GM23338 (cell line): ENCODE measurements at regions not wholly inside any gene's neighbourhood (a gene's known extent, or its start where the extent isn't known, plus 50 kb on each side); places are given as distances from the start of the nearest gene placed in this dataset.
A peak's percentile ranks its signal among the peaks of the same experiment; 100 is the strongest.

Experiments
- ATAC-seq: fragments of 200-7000 bp; cut with Tn5 transposase; 3 replicates; pipeline ENCODE4 v1.9.1; 2020
- DNase-seq: peaks from one replicate; pipeline ENCODE4 v3.0.0-alpha.2; 2015; ENCODE audit warnings: low spot score
- H2AFZ ChIP-seq: fragments of 200-600 bp; sonication (generic); 2 replicates; pipeline ENCODE4 v1.8.0; 2016; ENCODE audit warnings: antibody characterized with exemption, mild to moderate bottlenecking, moderate library complexity
- H3F3A ChIP-seq: fragments of 200-600 bp; sonication (generic); replicated peaks from 2 replicates; pipeline ENCODE4 v1.8.0; 2017; ENCODE audit warnings: antibody characterized with exemption, mixed run types, low read depth
- H3K27ac ChIP-seq: fragments of 200-600 bp; sonication (generic); 2 replicates; pipeline ENCODE4 v1.6.1; 2016; ENCODE audit warnings: low read depth
- H3K27me3 ChIP-seq: fragments of 200-600 bp; sonication (generic); 2 replicates; pipeline ENCODE4 v1.8.0; 2016; ENCODE audit warnings: mild to moderate bottlenecking, mixed run types, moderate library complexity; ENCODE audit not compliant: insufficient read depth
- H3K36me3 ChIP-seq: fragments of 200-600 bp; sonication (generic); 2 replicates; pipeline ENCODE4 v1.8.0; 2016; ENCODE audit warnings: mild to moderate bottlenecking; ENCODE audit not compliant: insufficient read depth
- H3K4me1 ChIP-seq: fragments of 200-600 bp; sonication (generic); 2 replicates; pipeline ENCODE4 v1.8.0; 2016; ENCODE audit warnings: mild to moderate bottlenecking, moderate library complexity; ENCODE audit not compliant: insufficient read depth
- H3K4me2 ChIP-seq: fragments of 200-600 bp; sonication (generic); 2 replicates; pipeline ENCODE4 v1.7.1; 2017; ENCODE audit warnings: mixed run types
- H3K4me3 ChIP-seq: fragments of 200-600 bp; sonication (generic); 2 replicates; pipeline ENCODE4 v1.6.1; 2016; ENCODE audit warnings: mixed run types
- H3K79me2 ChIP-seq: fragments of 200-600 bp; sonication (generic); replicated peaks from 2 replicates; pipeline ENCODE4 v1.8.0; 2017; ENCODE audit warnings: mild to moderate bottlenecking; ENCODE audit not compliant: insufficient read depth
- H3K9me2 ChIP-seq: fragments of 200-600 bp; sonication (generic); 2 replicates; pipeline ENCODE4 v1.8.0; 2017; ENCODE audit not compliant: insufficient read depth
- H4K20me1 ChIP-seq: fragments of 200-600 bp; sonication (generic); replicated peaks from 2 replicates; pipeline ENCODE4 v1.8.0; 2017; ENCODE audit warnings: mild to moderate bottlenecking; ENCODE audit not compliant: insufficient read depth
- H3K27ac Mint-ChIP-seq: 2 replicates; pipeline ENCODE4 v1.8.0; 2020; ENCODE audit warnings: inconsistent platforms, mild to moderate bottlenecking, moderate library complexity, mixed read lengths
- H3K27me3 Mint-ChIP-seq: 3 replicates; pipeline ENCODE4 v1.8.0; 2022; ENCODE audit warnings: low read depth, mild to moderate bottlenecking, moderate library complexity, mixed read lengths, inconsistent platforms; ENCODE audit not compliant: insufficient read depth, poor library complexity
- H3K36me3 Mint-ChIP-seq: 3 replicates; pipeline ENCODE4 v1.8.0; 2021; ENCODE audit warnings: low read depth, mild to moderate bottlenecking, inconsistent platforms, moderate library complexity, mixed read lengths
- H3K4me1 Mint-ChIP-seq: 3 replicates; pipeline ENCODE4 v1.8.0; 2020; ENCODE audit warnings: mild to moderate bottlenecking, inconsistent platforms, mixed read lengths
- H3K4me3 Mint-ChIP-seq: 3 replicates; pipeline ENCODE4 v1.8.0; 2021; ENCODE audit warnings: moderate library complexity, mild to moderate bottlenecking, inconsistent platforms, mixed read lengths
- H3K9me3 Mint-ChIP-seq: 3 replicates; pipeline ENCODE4 v1.8.0; 2020; ENCODE audit warnings: moderate library complexity, mild to moderate bottlenecking, inconsistent platforms, mixed read lengths
- CREB1 ChIP-seq: fragments of 250-450 bp; sonication (Bioruptor Pico); IDR thresholded peaks from 2 replicates; pipeline ENCODE4 v1.5.0; 2020; ENCODE audit warnings: low read depth, mild to moderate bottlenecking, moderate library complexity
- ETS1 ChIP-seq: IDR thresholded peaks from 2 replicates; pipeline ENCODE4 v1.6.1; 2016; ENCODE audit warnings: antibody characterized with exemption
- EZH2 ChIP-seq: fragments of 200-600 bp; sonication (generic); IDR thresholded peaks from one replicate; pipeline ENCODE4 v1.8.0; 2017; ENCODE audit warnings: antibody characterized with exemption, mild to moderate bottlenecking, low read depth; ENCODE audit not compliant: unreplicated experiment
- EZH2phosphoT487 ChIP-seq: fragments of 200-600 bp; sonication (generic); IDR thresholded peaks from one replicate; pipeline ENCODE4 v1.8.1; 2018; ENCODE audit warnings: antibody characterized with exemption; ENCODE audit not compliant: unreplicated experiment
- JUNB ChIP-seq: IDR thresholded peaks from one replicate; pipeline ENCODE4 v1.6.1; 2016; ENCODE audit warnings: antibody characterized with exemption; ENCODE audit not compliant: unreplicated experiment
- NANOG ChIP-seq: IDR thresholded peaks from 2 replicates; pipeline ENCODE4 v1.6.1; 2016; ENCODE audit warnings: antibody characterized with exemption, borderline replicate concordance
- POLR2AphosphoS5 ChIP-seq: IDR thresholded peaks from 2 replicates; pipeline ENCODE4 v1.6.1; 2016; ENCODE audit warnings: antibody characterized with exemption, low read depth
- REST ChIP-seq: IDR thresholded peaks from one replicate; pipeline ENCODE4 v1.6.1; 2018; ENCODE audit warnings: antibody characterized with exemption; ENCODE audit not compliant: unreplicated experiment
- STAT1 ChIP-seq: IDR thresholded peaks from one replicate; pipeline ENCODE4 v1.6.1; 2016; ENCODE audit warnings: antibody characterized with exemption; ENCODE audit not compliant: unreplicated experiment
- ZNF114 ChIP-seq: fragments of 250-450 bp; sonication (Bioruptor Pico); IDR thresholded peaks from 2 replicates; pipeline ENCODE4 v1.5.0; 2020; ENCODE audit warnings: mild to moderate bottlenecking, moderate library complexity
- ZNF331 ChIP-seq: fragments of 250-450 bp; sonication (Bioruptor Pico); IDR thresholded peaks from 2 replicates; pipeline ENCODE4 v1.5.0; 2020; ENCODE audit warnings: low read depth, mild to moderate bottlenecking, moderate library complexity
- TF ChIP-seq, protein P1 (sequence below), 2 experiments: fragments of 200-600 bp in 1 of 2; sonication (generic) in 1 of 2; conservative IDR thresholded peaks; 2 replicates each; pipeline versions ENCODE4 v1.5.1 to v1.6.1; 2016 to 2017; ENCODE audit warnings: antibody characterized with exemption in 2 of 2, low read depth in 2 of 2, mild to moderate bottlenecking in 2 of 2, moderate library complexity in 1 of 2
- TF ChIP-seq, protein P2 (sequence below): fragments of 250-450 bp; sonication (Bioruptor Pico); IDR thresholded peaks from 2 replicates; pipeline ENCODE4 v1.5.0; 2020; ENCODE audit warnings: mild to moderate bottlenecking, moderate library complexity

GRCh38 chr3:23713641-23714040 lies 92.1 kb upstream of the UBE2E1 start:
- no peaks in the 10 kb centered on the region for H3K9me2 ChIP-seq
- H3K79me2 ChIP-seq: no peaks in the 10 kb centered on the region
- H3K36me3 ChIP-seq: no peaks in the 10 kb centered on the region
- H2AFZ ChIP-seq: peak overlapping the region; percentile 24; the same call in 1 of the 2 replicates
- no peaks in the 10 kb centered on the region for H3K27me3 ChIP-seq
- peaks cover 8% of the 10 kb centered on the region; the same call in 1 of the 3 replicates for H3K36me3 Mint-ChIP-seq
- H3K4me3 ChIP-seq: no peak overlapping the region
- ATAC-seq (no peak), DNase-seq (no peak)
- peaks cover 40% of the 10 kb centered on the region for H3K4me1 Mint-ChIP-seq
- H3K4me3 Mint-ChIP-seq: no peak overlapping the region
- H3K27ac Mint-ChIP-seq: no peak overlapping the region
- peaks cover 3% of the 10 kb centered on the region for H3K27me3 Mint-ChIP-seq
- peaks cover 25% of the 10 kb centered on the region for H3K4me1 ChIP-seq
- H3F3A ChIP-seq: no peaks in the 10 kb centered on the region
- no peak overlapping the region for H3K27ac ChIP-seq
- peaks cover 13% of the 10 kb centered on the region; the same call in 2 of the 3 replicates for H3K9me3 Mint-ChIP-seq
- no peak overlapping the region for H3K4me2 ChIP-seq
- no peak for TF ChIP-seq EZH2
- no peak for TF ChIP-seq ZNF331
- TF ChIP-seq NANOG: no peak
- TF ChIP-seq STAT1: no peak
- no peak for TF ChIP-seq ETS1
- no peak for TF ChIP-seq CREB1
- no peak for TF ChIP-seq ZNF114 (CRISPR knock-in tag)
- TF ChIP-seq, protein P1, sequence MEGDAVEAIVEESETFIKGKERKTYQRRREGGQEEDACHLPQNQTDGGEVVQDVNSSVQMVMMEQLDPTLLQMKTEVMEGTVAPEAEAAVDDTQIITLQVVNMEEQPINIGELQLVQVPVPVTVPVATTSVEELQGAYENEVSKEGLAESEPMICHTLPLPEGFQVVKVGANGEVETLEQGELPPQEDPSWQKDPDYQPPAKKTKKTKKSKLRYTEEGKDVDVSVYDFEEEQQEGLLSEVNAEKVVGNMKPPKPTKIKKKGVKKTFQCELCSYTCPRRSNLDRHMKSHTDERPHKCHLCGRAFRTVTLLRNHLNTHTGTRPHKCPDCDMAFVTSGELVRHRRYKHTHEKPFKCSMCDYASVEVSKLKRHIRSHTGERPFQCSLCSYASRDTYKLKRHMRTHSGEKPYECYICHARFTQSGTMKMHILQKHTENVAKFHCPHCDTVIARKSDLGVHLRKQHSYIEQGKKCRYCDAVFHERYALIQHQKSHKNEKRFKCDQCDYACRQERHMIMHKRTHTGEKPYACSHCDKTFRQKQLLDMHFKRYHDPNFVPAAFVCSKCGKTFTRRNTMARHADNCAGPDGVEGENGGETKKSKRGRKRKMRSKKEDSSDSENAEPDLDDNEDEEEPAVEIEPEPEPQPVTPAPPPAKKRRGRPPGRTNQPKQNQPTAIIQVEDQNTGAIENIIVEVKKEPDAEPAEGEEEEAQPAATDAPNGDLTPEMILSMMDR (conservative IDR thresholded peaks at IDR 0.05; ENCODE audit: low read depth in 2 of 2): no peak
- no peak for TF ChIP-seq REST
- TF ChIP-seq, protein P2, sequence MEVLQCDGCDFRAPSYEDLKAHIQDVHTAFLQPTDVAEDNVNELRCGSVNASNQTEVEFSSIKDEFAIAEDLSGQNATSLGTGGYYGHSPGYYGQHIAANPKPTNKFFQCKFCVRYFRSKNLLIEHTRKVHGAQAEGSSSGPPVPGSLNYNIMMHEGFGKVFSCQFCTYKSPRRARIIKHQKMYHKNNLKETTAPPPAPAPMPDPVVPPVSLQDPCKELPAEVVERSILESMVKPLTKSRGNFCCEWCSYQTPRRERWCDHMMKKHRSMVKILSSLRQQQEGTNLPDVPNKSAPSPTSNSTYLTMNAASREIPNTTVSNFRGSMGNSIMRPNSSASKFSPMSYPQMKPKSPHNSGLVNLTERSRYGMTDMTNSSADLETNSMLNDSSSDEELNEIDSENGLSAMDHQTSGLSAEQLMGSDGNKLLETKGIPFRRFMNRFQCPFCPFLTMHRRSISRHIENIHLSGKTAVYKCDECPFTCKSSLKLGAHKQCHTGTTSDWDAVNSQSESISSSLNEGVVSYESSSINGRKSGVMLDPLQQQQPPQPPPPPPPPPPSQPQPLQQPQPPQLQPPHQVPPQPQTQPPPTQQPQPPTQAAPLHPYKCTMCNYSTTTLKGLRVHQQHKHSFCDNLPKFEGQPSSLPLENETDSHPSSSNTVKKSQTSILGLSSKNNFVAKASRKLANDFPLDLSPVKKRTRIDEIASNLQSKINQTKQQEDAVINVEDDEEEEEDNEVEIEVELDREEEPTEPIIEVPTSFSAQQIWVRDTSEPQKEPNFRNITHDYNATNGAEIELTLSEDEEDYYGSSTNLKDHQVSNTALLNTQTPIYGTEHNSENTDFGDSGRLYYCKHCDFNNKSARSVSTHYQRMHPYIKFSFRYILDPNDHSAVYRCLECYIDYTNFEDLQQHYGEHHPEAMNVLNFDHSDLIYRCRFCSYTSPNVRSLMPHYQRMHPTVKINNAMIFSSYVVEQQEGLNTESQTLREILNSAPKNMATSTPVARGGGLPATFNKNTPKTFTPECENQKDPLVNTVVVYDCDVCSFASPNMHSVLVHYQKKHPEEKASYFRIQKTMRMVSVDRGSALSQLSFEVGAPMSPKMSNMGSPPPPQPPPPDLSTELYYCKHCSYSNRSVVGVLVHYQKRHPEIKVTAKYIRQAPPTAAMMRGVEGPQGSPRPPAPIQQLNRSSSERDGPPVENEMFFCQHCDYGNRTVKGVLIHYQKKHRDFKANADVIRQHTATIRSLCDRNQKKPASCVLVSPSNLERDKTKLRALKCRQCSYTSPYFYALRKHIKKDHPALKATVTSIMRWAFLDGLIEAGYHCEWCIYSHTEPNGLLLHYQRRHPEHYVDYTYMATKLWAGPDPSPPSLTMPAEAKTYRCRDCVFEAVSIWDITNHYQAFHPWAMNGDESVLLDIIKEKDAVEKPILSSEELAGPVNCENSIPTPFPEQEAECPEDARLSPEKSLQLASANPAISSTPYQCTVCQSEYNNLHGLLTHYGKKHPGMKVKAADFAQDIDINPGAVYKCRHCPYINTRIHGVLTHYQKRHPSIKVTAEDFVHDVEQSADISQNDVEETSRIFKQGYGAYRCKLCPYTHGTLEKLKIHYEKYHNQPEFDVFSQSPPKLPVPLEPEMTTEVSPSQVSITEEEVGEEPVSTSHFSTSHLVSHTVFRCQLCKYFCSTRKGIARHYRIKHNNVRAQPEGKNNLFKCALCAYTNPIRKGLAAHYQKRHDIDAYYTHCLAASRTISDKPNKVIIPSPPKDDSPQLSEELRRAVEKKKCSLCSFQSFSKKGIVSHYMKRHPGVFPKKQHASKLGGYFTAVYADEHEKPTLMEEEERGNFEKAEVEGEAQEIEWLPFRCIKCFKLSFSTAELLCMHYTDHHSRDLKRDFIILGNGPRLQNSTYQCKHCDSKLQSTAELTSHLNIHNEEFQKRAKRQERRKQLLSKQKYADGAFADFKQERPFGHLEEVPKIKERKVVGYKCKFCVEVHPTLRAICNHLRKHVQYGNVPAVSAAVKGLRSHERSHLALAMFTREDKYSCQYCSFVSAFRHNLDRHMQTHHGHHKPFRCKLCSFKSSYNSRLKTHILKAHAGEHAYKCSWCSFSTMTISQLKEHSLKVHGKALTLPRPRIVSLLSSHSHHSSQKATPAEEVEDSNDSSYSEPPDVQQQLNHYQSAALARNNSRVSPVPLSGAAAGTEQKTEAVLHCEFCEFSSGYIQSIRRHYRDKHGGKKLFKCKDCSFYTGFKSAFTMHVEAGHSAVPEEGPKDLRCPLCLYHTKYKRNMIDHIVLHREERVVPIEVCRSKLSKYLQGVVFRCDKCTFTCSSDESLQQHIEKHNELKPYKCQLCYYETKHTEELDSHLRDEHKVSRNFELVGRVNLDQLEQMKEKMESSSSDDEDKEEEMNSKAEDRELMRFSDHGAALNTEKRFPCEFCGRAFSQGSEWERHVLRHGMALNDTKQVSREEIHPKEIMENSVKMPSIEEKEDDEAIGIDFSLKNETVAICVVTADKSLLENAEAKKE: no peak
- TF ChIP-seq EZH2phosphoT487: no peak
- no peak for TF ChIP-seq JUNB
- TF ChIP-seq POLR2AphosphoS5: no peak
- no peaks in the 10 kb centered on the region for H4K20me1 ChIP-seq
